Astrocyte of the spinal cord (primary cell): ENCODE measurements at regions not wholly inside any gene's neighbourhood (a gene's known extent, or its start where the extent isn't known, plus 50 kb on each side); places are given as distances from the start of the nearest gene placed in this dataset.

ENCODE experiments used
- DNase-seq: peaks from one replicate; pipeline ENCODE4 v3.0.0; 2011; ENCODE audit warnings: low read depth, low spot score
- H3K4me3 ChIP-seq: 2 replicates; pipeline ENCODE4 v1.5.1; 2011; ENCODE audit warnings: low read depth, mild to moderate bottlenecking, low read length, moderate library complexity
- in situ Hi-C: cut with HindIII; loops from 2 replicates; pipeline ENCODE4 v1.10.0; 2017; ENCODE audit warnings: low sequenced_read_pairs
- TF ChIP-seq, protein P1 (sequence below): IDR thresholded peaks from 2 replicates; pipeline ENCODE4 v1.5.1; 2012; ENCODE audit warnings: low read depth, mild to moderate bottlenecking, low read length, inconsistent platforms

DNA sequence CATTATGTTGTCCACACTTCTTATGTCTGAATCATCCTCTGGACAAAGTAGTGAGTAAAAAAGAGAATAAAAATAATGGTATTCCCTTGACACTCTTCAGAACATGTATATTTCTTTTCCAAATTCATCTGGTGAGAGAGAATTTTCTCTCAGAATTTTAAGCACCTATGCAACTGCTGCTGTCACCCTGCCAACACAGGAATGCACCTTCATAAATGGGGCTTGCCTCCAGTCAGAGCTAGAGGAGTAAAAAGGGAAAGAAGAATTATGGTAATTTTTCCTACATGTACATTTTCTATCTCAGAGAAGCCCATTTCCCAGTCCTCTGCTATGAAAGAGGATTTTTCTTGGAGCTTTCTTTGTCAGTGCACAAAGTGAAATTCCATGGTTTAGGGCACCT is 92.2 kb upstream of the ALCAM start:
- TF ChIP-seq, protein P1, sequence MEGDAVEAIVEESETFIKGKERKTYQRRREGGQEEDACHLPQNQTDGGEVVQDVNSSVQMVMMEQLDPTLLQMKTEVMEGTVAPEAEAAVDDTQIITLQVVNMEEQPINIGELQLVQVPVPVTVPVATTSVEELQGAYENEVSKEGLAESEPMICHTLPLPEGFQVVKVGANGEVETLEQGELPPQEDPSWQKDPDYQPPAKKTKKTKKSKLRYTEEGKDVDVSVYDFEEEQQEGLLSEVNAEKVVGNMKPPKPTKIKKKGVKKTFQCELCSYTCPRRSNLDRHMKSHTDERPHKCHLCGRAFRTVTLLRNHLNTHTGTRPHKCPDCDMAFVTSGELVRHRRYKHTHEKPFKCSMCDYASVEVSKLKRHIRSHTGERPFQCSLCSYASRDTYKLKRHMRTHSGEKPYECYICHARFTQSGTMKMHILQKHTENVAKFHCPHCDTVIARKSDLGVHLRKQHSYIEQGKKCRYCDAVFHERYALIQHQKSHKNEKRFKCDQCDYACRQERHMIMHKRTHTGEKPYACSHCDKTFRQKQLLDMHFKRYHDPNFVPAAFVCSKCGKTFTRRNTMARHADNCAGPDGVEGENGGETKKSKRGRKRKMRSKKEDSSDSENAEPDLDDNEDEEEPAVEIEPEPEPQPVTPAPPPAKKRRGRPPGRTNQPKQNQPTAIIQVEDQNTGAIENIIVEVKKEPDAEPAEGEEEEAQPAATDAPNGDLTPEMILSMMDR = no peak
- no peak for DNase-seq
- no peak overlapping the region for H3K4me3 ChIP-seq
- in situ Hi-C loops = no loop called here

DNA sequence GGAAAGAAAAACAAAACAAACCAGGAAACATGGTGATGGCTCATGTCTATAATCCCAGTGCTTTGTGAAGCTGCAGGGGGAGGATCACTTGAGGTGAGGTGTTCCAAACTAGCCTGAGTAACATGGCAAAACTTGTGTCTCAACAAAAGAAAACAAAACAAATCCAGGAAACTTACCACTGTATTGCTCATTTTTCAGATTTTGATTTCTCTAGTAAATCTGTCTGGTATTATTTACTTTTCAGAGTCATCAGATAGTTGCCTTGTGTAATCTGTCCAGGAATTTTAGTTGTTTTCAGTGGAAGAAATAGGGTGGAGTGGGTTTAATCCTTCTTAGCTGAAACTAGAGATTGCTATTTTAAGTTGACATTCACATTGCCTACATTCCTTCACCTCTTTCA is 91.8 kb upstream of the ALCAM start:
- H3K4me3 ChIP-seq = no peak overlapping the region
- in situ Hi-C loops = no loop called here
- DNase-seq = peak; percentile 59
- TF ChIP-seq, protein P1 = no peak

DNA sequence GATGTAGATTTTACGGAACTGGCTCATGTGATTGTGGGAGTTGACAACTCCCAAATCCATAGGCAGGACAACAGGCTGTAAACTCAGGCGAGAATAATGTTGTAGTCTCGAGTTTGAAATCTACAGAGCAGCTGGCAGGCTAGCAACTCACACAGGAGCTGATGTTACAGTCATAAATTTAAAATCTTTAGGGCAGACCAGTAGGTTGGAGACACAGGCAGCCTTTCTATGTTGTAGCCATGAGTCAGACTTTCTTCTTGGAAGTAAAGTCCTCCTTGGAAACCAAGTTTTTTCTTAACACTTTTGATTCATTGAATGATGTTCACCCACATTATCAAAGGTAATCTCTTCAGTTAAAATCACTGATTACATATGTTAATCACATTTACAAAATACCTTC is 89.1 kb upstream of the ALCAM start:
- in situ Hi-C loops = no loop called here

DNA sequence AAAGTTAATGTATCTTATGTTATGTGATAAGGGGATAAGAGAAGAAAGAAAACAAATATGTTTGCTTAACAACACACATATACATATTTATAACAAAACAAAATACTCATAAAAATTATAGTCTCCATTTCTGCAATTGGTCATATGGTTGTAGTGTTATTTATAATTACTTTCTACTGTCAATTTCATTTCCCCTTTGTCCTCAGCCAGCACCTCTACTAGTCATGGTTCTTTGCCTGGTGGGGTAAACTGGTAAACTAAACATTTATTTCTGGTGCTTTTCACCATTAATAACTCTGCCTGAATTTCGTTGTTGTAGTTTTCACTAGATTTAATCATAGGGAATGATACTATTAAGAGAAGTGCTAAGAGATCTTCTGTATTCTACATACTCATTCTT is 88.0 kb upstream of the ALCAM start:
- in situ Hi-C loops = no loop called here
- TF ChIP-seq, protein P1 = no peak
- H3K4me3 ChIP-seq = no peak overlapping the region
- DNase-seq = no peak

More for the DNA sequence above, 89.1 kb upstream of the ALCAM start:
- TF ChIP-seq, protein P1 = no peak
- no peak overlapping the region for H3K4me3 ChIP-seq
- peak; percentile 43 for DNase-seq

DNA sequence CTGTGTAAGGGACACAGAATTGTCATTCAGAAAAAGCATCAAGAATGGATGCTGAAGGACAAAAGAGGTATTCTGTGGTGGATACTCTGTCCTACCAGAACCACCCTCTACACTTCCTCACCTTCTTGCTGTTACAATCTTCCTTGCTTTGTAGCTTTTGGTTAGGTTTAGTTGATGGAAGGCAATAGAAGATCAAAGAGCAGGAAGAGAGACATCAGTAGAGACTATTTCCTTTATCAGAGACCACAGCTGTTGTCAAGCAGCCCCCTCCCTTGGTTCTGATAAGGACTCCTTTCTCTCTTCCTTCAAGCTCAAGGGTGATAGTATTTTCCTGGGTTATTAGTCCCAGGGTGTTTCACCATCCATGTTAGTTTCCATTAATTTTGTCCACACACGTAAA is 84.7 kb upstream of the ALCAM start:
- in situ Hi-C loops = no loop called here
- TF ChIP-seq, protein P1 = no peak
- no peak overlapping the region for H3K4me3 ChIP-seq

DNA sequence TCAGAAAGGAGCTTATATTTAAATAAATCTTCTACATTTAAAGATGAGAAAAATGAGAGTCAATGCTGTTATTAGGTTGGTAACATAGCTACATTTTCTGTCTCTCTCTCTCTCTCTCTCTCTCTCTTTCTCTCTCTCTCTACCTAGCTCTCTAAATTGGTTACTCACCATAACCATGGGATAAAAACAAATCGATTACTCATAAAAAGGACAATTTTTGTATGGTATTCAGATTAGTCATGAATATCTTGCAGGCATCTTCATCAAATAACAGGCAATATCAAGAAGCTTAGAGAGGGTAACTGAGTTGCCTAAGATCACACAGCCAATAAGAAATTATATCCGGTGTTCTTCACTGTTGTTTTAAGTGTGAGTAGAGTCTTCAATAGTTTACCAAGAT is 81.8 kb upstream of the ALCAM start:
- no peak overlapping the region for H3K4me3 ChIP-seq
- in situ Hi-C loops = no loop called here
- TF ChIP-seq, protein P1 = no peak

More for the DNA sequence above, 84.7 kb upstream of the ALCAM start:
- no peak for DNase-seq

More for the DNA sequence above, 81.8 kb upstream of the ALCAM start:
- DNase-seq = no peak
